GM12891 (cell line): ENCODE measurements at regions not wholly inside any gene's neighbourhood (a gene's known extent, or its start where the extent isn't known, plus 50 kb on each side); places are given as distances from the start of the nearest gene placed in this dataset.

Source experiments
- POLR2A ChIP-seq: IDR thresholded peaks from 2 replicates; pipeline ENCODE4 v1.6.1; 2011; ENCODE audit warnings: low read depth, low read length, control low read depth
- POLR2AphosphoS5 ChIP-seq: IDR thresholded peaks from 2 replicates; pipeline ENCODE4 v1.6.1; 2011; ENCODE audit warnings: low read depth, low read length, control low read depth
- POU2F2 ChIP-seq: IDR thresholded peaks from 2 replicates; pipeline ENCODE4 v1.6.1; 2011; ENCODE audit warnings: low read depth, mild to moderate bottlenecking, control low read depth, low read length, moderate library complexity
- SPI1 ChIP-seq: IDR thresholded peaks from 2 replicates; pipeline ENCODE4 v1.6.1; 2011; ENCODE audit warnings: low read depth, low read length, control low read depth
- TAF1 ChIP-seq: IDR thresholded peaks from 2 replicates; pipeline ENCODE4 v1.6.1; 2011; ENCODE audit warnings: low read depth, low read length, control low read depth

- no peak for TF ChIP-seq POLR2AphosphoS5
- TF ChIP-seq POLR2A: no peak
- TF ChIP-seq SPI1: no peak
- no peak for TF ChIP-seq TAF1
- TF ChIP-seq POU2F2: no peak
These were observed 229.9 kb upstream of the HDAC4 start for GRCh38 chr2:239630618-239631286.
